Breast epithelium (tissue), 4 donors: ENCODE measurements at regions not wholly inside any gene's neighbourhood (a gene's known extent, or its start where the extent isn't known, plus 50 kb on each side); places are given as distances from the start of the nearest gene placed in this dataset.

Experiments
- DNase-seq, 2 donors: peaks; one replicate each; pipeline ENCODE4 v3.0.0-alpha.2; 2019; ENCODE audit warnings: low spot score in 2 of 2
- H3K27ac ChIP-seq, 2 donors: fragments of 200-600 bp; sonication (generic) in 1 of 2; one replicate each; pipeline ENCODE4 v1.5.1; 2016 to 2019; ENCODE audit warnings: mild to moderate bottlenecking in 1 of 2
- H3K27me3 ChIP-seq, 2 donors: fragments of 200-600 bp; sonication (generic) in 1 of 2; one replicate each; pipeline versions ENCODE4 v1.5.1 to v1.6.0; 2017 to 2019; ENCODE audit warnings: control low read depth in 1 of 2, mild to moderate bottlenecking in 1 of 2
- H3K36me3 ChIP-seq: fragments of 200-600 bp; one replicate; pipeline ENCODE4 v1.5.1; 2019
- H3K4me1 ChIP-seq, 2 donors: fragments of 200-600 bp; sonication (generic); one replicate each; pipeline ENCODE4 v1.5.1; 2016 to 2019; ENCODE audit warnings: control low read depth in 1 of 2
- H3K4me3 ChIP-seq, 3 donors: fragments of 200-600 bp; sonication (generic); 1 replicate in 2 of 3; 2 replicates in 1 of 3; pipeline ENCODE4 v1.5.1; 2016 to 2019; ENCODE audit warnings: mild to moderate bottlenecking in 3 of 3, moderate library complexity in 2 of 3
- H3K9me3 ChIP-seq, 2 donors: fragments of 200-600 bp; sonication (generic) in 1 of 2; one replicate each; pipeline ENCODE4 v1.5.1; 2016 to 2019; ENCODE audit warnings: control low read depth in 1 of 2
- POLR2A ChIP-seq: fragments of 450-650 bp; IDR thresholded peaks from one replicate; pipeline ENCODE4 v1.6.1; 2016; ENCODE audit warnings: antibody characterized with exemption, mild to moderate bottlenecking, moderate library complexity
- POLR2AphosphoS5 ChIP-seq, 3 donors: sonication (generic); formaldehyde crosslinking; IDR thresholded peaks; one replicate each; pipeline ENCODE4 v1.6.1; 2017; ENCODE audit warnings: antibody characterized with exemption in 3 of 3
- intact Hi-C: fragments of 100-400 bp; cut with DNase I; formaldehyde crosslinking; loops from one replicate; pipeline ENCODE4 v1.15.1; 2023; ENCODE audit warnings: low total_unique reads
- TF ChIP-seq, protein P1 (sequence below), 3 donors: fragments of 450-650 bp; IDR thresholded peaks; one replicate each; pipeline ENCODE4 v1.5.1; 2016 to 2017; ENCODE audit warnings: antibody characterized with exemption in 3 of 3, mild to moderate bottlenecking in 3 of 3, moderate library complexity in 3 of 3

DNA sequence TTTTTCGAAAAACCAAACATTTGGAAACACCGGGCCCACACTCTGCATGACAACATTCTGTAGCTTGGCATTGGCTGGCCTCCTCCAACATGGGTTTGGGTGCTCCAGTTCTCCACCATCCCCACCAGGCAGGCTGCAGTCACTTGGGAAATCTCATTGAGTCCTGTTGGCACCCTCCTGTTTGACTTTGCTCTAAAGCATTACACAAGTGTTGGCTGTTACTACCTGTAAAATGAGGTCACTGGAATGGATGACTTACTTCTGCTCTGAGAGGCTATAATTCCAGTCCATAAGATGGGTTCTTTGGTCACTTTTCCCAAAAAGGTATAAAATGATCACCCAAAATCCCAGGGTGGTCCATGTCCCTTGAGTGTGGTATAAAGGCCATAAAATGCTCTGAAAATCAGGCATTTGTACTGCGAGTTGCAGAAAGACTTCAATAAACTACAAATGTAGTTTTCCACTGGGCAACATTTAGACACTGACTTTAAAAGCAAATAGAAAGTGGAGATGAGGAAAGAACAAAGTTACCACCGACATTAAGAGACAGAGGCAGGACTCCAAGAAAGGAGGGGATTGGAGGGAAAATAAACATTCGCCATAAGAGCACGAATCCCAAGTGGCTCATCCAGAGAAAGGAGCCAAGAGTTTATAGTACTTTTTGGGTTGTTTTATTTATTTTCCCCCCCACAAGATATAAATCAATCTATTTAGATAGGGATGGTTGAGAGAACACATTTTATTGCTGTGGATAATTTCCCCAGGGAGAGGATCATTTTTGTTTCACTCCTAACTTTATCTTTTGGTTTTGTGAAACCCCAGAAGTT, 295.1 kb downstream of the TLE1 start:
- TF ChIP-seq POLR2A (no peak), POLR2AphosphoS5 (IDR thresholded peaks at IDR 0.05) (no peak)
- TF ChIP-seq, protein P1, sequence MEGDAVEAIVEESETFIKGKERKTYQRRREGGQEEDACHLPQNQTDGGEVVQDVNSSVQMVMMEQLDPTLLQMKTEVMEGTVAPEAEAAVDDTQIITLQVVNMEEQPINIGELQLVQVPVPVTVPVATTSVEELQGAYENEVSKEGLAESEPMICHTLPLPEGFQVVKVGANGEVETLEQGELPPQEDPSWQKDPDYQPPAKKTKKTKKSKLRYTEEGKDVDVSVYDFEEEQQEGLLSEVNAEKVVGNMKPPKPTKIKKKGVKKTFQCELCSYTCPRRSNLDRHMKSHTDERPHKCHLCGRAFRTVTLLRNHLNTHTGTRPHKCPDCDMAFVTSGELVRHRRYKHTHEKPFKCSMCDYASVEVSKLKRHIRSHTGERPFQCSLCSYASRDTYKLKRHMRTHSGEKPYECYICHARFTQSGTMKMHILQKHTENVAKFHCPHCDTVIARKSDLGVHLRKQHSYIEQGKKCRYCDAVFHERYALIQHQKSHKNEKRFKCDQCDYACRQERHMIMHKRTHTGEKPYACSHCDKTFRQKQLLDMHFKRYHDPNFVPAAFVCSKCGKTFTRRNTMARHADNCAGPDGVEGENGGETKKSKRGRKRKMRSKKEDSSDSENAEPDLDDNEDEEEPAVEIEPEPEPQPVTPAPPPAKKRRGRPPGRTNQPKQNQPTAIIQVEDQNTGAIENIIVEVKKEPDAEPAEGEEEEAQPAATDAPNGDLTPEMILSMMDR (IDR thresholded peaks at IDR 0.05) = no peak
- peak overlapping the region; percentile 11 to 48 for H3K27ac ChIP-seq
- intact Hi-C loops = no loop called here
- H3K4me3 ChIP-seq = no peak overlapping the region
- no peaks in the 10 kb centered on the region for H3K27me3 ChIP-seq
- H3K36me3 ChIP-seq = no peaks in the 10 kb centered on the region
- DNase-seq = no peak
- no peaks in the 10 kb centered on the region for H3K9me3 ChIP-seq
- H3K4me1 ChIP-seq = peaks cover 5 to 7% of the 10 kb centered on the region in 2 donors

DNA sequence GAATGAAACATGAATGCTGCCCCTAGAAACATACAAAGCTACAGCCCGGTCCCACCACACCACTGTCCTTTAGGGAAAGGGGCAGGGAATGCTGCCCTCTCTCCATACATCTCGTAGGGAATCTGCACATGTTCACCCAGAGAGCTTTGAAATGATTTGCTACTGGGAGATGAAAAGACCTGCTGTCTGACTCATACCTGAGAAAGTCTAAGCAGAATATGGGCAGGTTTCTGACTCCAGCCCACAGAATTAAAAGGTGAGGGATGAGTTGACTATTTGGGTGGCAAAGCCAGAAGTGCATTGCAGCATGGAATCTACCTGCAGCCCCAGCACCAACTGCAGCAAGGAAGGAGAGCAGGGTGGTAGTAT, 297.9 kb downstream of the TLE1 start:
- Histone ChIP-seq H3K4me1 (peaks cover 5 to 7% of the 10 kb centered on the region in 2 donors), H3K36me3 (no peaks in the 10 kb centered on the region), H3K9me3 (no peaks in the 10 kb centered on the region), H3K27ac (no peak overlapping the region), H3K4me3 (no peak overlapping the region), H3K27me3 (no peaks in the 10 kb centered on the region)
- no peak for TF ChIP-seq POLR2AphosphoS5 (IDR thresholded peaks at IDR 0.05)
- intact Hi-C loops = no loop called here
- no peak for DNase-seq

DNA sequence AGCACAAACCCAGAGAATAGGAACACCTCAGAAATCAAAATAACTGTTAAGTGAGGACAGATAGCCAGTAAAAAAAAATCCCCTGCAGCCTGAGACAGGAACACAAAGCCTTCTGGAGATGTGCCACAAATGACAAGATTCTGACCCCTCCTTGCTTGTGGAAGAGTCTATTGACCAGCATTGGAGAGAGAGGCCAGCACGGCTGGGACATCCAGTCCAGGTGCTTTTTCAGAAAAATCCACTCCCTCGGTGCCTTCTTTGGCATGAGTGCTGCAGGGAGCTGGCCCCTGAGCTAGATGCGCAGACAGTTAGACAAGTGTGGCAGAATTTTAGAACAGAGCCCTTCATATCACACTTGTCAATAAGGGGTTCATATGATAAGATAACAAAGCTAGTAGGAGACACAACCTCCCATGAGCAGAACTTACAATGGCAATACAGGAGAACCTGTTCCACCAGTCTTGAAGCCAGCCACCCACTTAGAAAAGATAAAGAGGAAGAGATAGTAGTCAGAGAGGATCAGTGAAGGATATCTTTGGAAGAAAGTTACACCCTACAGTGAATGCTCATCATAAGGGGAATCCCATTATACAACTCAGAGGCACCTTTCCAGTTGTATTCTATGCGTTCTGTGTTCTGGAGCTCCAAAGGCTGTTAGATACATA, 298.4 kb downstream of the TLE1 start:
- no peak overlapping the region for H3K27ac ChIP-seq
- TF ChIP-seq, protein P1 (IDR thresholded peaks at IDR 0.05) = no peak
- TF ChIP-seq POLR2A = no peak
- no peak for TF ChIP-seq POLR2AphosphoS5 (IDR thresholded peaks at IDR 0.05)
- no peak overlapping the region for H3K4me3 ChIP-seq
- no peaks in the 10 kb centered on the region for H3K36me3 ChIP-seq
- H3K9me3 ChIP-seq = no peaks in the 10 kb centered on the region
- DNase-seq = no peak
- no peaks in the 10 kb centered on the region for H3K27me3 ChIP-seq
- peaks cover 5 to 7% of the 10 kb centered on the region in 2 donors for H3K4me1 ChIP-seq
- intact Hi-C loops = no loop called here

DNA sequence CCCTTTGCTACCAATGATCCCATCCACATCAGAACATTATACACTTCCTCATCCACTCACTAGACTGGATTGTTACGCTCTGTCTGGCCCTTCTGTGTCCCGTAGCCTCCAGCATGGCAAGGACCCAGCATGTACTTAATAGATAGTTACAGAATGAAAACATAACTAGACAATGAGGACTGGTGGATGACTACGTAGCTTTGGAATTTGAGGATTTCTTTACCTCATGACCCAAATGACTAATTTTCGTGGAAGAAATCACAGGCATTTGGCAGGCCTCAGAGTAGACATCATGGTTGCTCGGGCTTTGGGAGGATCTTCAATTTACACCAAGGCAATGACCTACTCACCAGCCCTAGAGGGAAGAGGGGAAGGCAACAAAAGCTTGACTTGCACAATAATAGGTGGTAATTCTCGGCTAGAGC, 299.8 kb downstream of the TLE1 start:
- Histone ChIP-seq H3K27me3 (no peaks in the 10 kb centered on the region), H3K9me3 (no peaks in the 10 kb centered on the region), H3K27ac (peak overlapping the region; percentile 50 to 61), H3K4me3 (no peak overlapping the region), H3K36me3 (no peaks in the 10 kb centered on the region), H3K4me1 (peaks cover 0 to under 1% of the 10 kb centered on the region in 2 donors)
- peak in 2 of 3 donors; percentile 34 to 62 for TF ChIP-seq POLR2AphosphoS5 (IDR thresholded peaks at IDR 0.05)
- TF ChIP-seq, protein P1 (IDR thresholded peaks at IDR 0.05) = no peak
- no peak for TF ChIP-seq POLR2A
- DNase-seq = peak in 1 of 2 donors; percentile 79
- intact Hi-C loops = no loop called here

DNA sequence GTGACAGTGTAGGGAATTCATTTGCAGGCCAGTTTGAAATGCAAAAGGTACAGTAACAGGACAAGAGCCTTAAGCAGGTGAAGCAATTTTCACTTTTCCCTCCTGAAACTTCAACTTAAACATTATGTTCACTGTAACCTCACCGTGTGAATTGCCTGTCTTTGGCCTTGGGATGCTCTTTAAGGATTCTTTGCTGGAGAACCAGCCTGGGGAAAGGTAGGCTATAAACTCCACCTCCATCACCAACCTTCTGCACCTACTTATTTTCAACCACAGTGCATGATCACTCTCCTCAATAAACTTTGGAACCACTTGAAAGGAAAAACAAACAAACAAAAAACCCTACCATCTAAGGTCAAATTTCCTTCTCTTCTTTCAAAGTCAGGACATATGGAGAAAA, 300.5 kb downstream of the TLE1 start:
- H3K9me3 ChIP-seq = no peaks in the 10 kb centered on the region
- no peaks in the 10 kb centered on the region for H3K36me3 ChIP-seq
- H3K27ac ChIP-seq = peak overlapping the region in 1 of 2 donors; percentile 50

More for the DNA sequence above, 300.5 kb downstream of the TLE1 start:
- intact Hi-C loops = no loop called here
- H3K4me3 ChIP-seq = no peak overlapping the region
- no peaks in the 10 kb centered on the region for H3K4me1 ChIP-seq
- TF ChIP-seq, protein P1 (IDR thresholded peaks at IDR 0.05) = no peak
- no peak for TF ChIP-seq POLR2AphosphoS5 (IDR thresholded peaks at IDR 0.05)
- DNase-seq = no peak
- no peaks in the 10 kb centered on the region for H3K27me3 ChIP-seq
